Mononuclear cell (primary cell): ENCODE measurements at regions not wholly inside any gene's neighbourhood (a gene's known extent, or its start where the extent isn't known, plus 50 kb on each side); places are given as distances from the start of the nearest gene placed in this dataset.

ENCODE experiments used
- H3K27me3 ChIP-seq: 2 replicates; pipeline ENCODE4 v1.6.0; 2011; ENCODE audit warnings: low read length, control low read depth; ENCODE audit not compliant: insufficient read depth
- H3K4me1 ChIP-seq: 2 replicates; pipeline ENCODE4 v1.5.1; 2011; ENCODE audit warnings: mild to moderate bottlenecking, low read length, control low read depth; ENCODE audit not compliant: insufficient read depth
- H3K4me3 ChIP-seq: 2 replicates; pipeline ENCODE4 v1.5.1; 2011; ENCODE audit warnings: mild to moderate bottlenecking, low read length, moderate library complexity
- H3K9me3 ChIP-seq: 2 replicates; pipeline ENCODE4 v1.5.1; 2011; ENCODE audit warnings: low read depth, mild to moderate bottlenecking, control low read depth, low read length

DNA sequence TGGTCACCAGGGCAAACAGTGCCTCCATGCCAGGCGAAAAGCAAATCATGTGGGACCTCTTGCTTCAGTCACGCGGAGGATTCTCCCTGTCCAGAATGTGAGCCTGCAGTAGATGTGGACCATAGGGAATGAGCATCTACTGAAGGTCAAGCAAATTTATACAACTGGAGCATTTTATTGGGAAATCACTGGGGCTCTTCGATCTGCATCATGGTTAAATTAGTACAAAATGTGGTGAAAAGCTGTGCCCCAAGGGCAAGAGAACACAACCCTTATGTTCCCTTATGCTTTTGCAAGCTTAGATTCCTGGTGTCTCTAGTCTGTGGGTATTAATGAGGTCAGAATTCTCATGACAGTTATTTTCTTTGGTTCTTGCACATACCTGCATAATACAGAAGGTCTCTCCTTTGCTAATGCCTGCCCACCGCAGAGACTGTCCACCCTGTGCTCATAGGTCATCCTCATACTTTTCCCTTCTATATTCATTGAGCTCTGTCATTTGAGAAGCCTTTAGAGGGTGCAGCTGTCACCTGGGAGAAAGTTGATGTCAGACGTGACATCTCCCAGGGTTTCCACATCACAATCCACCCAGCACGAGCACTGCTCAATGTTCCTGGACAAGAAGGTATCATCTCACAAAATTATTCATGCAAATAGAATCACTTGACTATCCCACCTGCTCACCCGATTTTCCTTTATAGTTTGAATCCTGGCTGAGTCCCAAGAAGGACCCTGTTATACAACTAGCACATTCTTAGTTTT is 111.7 kb downstream of the NXNL2 start:
- Histone ChIP-seq H3K9me3 (no peaks in the 10 kb centered on the region), H3K4me3 (no peak overlapping the region), H3K27me3 (no peaks in the 10 kb centered on the region), H3K4me1 (no peaks in the 10 kb centered on the region)

DNA sequence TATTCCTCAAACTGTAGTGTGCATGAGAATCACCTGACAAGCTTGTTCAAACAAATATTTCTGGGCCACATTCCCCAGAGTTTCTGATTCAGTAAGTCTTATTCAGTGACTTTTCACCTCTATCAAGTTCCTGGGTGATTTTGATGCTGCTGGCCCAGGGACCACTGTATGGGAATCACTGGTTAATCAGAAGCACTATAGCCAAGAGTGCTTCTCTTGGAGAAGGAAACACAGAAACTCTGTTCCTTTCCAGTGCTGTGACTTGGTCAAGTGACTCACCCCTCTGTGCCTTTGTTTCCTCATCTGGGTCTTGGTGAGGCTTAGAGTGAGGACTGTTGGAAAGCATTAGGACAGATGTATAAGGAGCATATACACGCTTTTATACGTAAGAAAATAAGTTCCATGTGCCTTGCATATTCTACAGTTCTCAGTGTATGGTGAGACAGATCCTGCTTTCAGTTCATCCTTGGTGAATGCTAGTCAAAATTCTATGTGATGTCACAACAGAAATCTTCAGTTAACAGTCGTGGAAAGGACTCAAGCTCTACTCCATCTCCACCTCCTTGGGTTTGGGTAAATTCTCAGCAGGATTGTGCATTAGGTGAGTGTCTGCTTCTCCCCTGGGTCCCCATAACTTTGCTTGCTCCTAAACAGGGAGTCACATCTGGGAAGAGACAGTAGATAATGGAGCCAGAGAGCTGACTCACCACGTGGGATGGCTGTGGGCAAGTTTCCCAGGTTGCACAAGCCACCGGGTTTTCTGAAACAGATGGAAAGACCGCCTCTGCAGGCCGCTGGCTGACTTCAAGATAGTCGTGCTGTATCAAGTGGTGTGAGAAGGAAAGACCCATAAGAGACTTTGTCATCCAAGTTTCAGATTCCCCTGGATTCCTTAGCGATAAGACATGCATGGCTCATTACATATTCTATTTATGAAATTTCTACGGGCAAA is 117.0 kb downstream of the NXNL2 start:
- Histone ChIP-seq H3K27me3 (peaks cover 2% of the 10 kb centered on the region), H3K4me3 (no peak overlapping the region), H3K4me1 (no peaks in the 10 kb centered on the region), H3K9me3 (no peaks in the 10 kb centered on the region)

DNA sequence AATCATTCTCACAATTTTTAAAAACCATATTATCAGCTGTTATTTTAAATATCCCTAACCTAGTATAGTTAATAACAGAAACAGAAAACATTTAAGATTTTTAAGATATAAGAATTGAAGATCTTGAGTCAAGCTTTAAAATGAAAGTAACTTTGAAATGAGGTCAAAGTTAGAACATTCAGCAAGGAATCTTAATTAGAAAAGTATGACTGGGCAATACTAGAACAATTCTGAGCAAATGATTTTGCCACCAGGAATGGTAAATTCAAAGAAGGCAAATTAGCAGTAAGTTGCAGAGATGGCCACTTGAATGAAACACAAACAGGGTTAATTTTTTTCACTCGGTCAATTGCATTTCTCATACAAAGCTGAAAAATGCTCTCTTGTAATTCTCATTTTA is 117.9 kb downstream of the NXNL2 start:
- H3K27me3 ChIP-seq = peaks cover 2% of the 10 kb centered on the region
- no peak overlapping the region for H3K4me3 ChIP-seq
- H3K4me1 ChIP-seq = no peaks in the 10 kb centered on the region
- H3K9me3 ChIP-seq = no peaks in the 10 kb centered on the region

DNA sequence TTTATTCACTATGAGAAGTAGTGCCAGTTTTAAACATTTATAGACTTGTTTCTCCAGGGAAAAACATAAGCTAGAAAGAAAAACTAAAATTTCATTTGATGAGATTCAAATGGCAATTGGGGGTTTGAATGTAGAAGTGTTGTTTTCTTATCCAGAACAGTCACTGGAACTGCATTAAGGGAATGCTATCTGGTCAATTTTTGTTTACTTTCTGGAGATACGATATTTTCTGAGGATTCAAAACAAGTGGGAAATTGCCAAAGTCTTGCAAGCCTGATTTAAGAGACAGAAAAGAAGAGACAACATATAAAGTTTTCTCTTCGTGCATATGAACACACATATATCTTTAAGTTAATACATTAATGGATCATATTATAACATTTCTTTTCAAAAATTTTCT is 118.4 kb downstream of the NXNL2 start:
- H3K4me1 ChIP-seq = no peaks in the 10 kb centered on the region
- no peaks in the 10 kb centered on the region for H3K9me3 ChIP-seq
- no peak overlapping the region for H3K4me3 ChIP-seq
- H3K27me3 ChIP-seq = peaks cover 2% of the 10 kb centered on the region

DNA sequence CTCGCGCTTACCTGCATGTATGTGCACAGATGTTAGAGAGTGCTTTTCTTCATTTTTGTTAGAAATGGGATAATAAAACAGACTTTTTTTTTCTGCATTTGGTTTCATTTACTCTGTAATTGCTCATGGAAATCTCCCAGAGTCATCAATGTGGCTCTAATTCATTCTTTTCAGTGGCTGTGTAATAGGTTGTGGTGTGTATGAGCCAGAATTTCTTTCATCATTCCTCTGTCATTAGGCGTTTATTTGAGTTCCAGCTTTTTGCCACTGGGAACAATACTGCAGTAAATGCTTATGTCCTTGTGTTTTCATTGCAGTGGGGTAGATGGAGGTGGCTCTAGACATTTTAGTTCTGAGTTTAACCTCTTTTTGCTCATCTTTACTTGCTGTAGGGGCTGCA is 118.9 kb downstream of the NXNL2 start:
- Histone ChIP-seq H3K4me1 (no peaks in the 10 kb centered on the region), H3K4me3 (no peak overlapping the region), H3K9me3 (no peaks in the 10 kb centered on the region), H3K27me3 (peaks cover 2% of the 10 kb centered on the region)

DNA sequence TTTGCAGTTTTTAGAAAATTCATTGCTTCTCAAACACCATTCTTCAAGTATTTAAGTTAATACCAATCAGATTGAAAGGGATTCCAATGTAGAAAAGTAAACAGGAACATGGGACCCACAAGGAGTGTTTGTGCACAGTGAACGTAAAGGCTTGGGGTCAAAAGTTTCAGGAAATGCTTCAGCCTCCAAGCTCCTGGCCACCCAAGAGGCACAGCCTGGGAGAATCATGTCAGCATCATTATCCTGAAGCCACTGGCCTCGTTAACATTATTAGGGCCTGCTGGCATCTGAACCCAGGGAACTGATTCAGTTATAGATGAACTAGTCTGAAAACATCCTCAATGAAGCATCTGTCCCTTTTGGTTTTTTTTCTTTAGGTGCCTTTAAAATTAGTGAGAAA is 122.9 kb downstream of the NXNL2 start:
- Histone ChIP-seq H3K4me3 (no peak overlapping the region), H3K4me1 (no peaks in the 10 kb centered on the region), H3K27me3 (peaks cover 6% of the 10 kb centered on the region)

DNA sequence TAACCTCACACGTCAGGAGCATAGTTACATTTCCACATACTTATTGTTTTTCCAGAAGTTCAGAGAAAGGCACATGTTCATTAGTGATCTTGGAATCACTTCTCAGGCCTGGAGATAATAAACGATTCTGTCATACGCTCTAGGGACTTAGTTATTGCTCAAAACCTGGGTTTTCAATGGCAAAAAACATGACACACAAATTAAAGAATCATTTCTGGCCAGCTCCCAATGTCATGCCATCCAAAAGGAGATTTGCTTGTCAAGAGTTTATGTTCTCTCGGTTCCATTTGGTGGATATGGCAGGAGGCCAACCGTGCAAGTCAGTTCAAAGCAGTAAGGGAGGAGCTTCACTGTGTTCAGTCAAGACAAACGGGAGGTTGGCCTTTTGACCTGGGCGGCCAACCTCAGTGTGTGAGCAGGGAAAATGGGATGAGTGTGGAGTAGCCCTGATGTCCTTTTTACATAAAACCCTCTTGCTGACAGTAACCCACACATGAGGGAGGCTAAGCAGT is 123.4 kb downstream of the NXNL2 start:
- Histone ChIP-seq H3K4me3 (no peak overlapping the region), H3K4me1 (no peaks in the 10 kb centered on the region), H3K27me3 (peaks cover 6% of the 10 kb centered on the region), H3K9me3 (no peaks in the 10 kb centered on the region)

More for the DNA sequence above, 122.9 kb downstream of the NXNL2 start:
- no peaks in the 10 kb centered on the region for H3K9me3 ChIP-seq

DNA sequence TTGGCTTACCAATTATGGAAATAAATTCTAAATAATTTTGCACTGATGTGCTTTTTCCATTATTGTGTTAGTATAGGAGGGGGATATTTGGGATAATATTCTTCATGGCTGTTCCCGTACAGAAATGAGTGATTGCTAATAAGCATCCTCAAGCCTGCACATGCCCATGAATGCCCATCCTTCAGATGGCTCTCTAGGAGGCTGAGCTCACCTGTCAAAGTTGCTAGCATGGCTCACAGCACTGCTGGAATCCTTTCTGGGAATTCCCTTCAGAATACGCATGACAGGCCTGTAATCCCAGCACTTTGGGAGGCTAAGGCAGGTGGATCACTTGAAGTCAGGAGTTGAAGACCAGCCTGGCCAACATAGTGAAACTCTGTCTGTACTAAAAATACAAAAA is 124.1 kb downstream of the NXNL2 start:
- Histone ChIP-seq H3K9me3 (no peaks in the 10 kb centered on the region), H3K4me1 (no peaks in the 10 kb centered on the region), H3K4me3 (no peak overlapping the region), H3K27me3 (peaks cover 6% of the 10 kb centered on the region)

DNA sequence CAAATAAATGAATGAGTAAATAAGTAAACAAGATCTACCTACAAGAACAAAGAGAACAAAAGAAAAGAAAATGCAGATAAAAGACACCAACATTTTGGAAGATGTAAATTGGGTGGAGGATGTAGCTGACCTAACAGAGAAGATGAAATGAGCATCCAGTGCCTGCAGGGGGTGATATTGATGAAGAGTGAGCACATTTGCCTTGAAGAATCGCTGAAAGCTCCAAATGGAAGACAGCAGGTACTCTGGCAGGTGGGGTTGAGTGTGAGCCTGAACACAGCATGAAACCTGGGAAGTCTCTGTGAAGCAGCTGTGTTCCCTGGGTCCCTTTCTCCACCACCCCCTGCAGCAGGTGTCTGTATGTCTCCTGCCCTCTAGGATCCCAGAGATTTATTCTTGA is 125.6 kb downstream of the NXNL2 start:
- Histone ChIP-seq H3K4me1 (no peaks in the 10 kb centered on the region), H3K9me3 (no peaks in the 10 kb centered on the region), H3K27me3 (peaks cover 4% of the 10 kb centered on the region), H3K4me3 (no peak overlapping the region)

DNA sequence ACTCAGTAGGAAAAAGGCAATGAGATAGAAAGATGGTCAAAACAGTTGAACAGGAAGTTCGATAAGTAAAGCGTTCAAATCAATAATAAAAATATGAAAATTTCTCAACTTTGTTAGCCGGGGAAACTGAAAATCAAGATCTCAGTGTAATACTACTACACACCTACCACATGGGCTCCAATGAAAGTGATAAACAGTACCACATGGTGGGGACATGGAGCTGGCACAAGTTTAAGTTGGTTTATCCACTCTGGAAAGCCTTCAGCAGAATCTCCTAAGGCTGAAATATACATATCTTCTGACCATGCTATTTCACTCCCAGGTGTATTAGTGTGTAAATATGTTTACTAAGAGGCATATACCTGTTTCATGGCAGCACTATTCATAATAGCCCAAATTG is 126.8 kb downstream of the NXNL2 start:
- peaks cover 4% of the 10 kb centered on the region for H3K27me3 ChIP-seq
- H3K4me1 ChIP-seq = no peaks in the 10 kb centered on the region
- no peak overlapping the region for H3K4me3 ChIP-seq
- no peaks in the 10 kb centered on the region for H3K9me3 ChIP-seq

DNA sequence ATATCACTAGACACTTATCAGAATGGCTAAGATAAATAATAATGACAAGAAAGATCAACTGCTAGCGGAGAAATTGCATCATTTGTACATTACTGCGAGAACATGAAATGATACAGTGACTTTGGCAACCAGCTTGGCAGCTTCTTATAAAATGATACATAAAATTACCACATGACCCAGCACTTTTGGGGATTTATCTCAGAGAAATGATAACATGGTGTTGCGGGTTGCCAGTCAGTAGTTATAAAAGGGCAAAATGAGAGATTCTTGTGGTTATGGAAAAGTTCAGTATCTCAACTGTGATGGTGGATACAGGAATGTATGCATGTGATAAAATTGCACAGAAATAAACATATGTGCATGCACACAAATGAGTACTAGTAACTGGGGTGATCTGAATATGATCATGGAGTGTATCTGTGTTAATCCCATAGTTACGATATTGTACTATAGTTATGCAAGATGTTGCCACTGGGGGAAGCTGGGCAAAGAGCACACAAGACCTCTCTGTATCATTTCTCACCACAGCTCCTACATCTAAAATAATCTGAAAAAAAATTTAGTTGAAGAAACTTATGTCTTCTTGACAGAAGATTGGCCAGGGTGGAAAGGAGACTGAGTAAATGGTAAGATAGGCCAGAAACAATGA is 128.9 kb downstream of the NXNL2 start:
- Histone ChIP-seq H3K27me3 (peaks cover 4% of the 10 kb centered on the region), H3K9me3 (no peaks in the 10 kb centered on the region), H3K4me1 (no peaks in the 10 kb centered on the region), H3K4me3 (no peak overlapping the region)

DNA sequence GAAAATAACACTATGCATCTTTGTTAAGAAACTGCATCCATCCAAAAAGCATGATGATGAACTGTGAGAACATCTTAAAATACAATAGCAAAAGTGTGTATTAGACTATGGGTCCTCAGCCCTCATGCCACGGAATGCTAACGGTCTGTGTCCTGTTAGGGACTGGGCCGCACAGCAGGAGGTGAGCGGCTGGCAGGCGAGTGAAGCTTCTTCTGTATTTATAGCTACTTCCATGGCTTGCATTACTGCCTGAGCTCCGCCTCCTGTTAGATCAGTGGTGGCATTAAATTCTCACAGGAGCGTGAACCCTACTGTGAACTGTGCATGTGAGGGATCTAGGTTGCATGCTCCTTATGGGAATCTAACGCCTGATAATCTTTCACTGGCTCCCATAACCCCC is 129.8 kb downstream of the NXNL2 start:
- Histone ChIP-seq H3K4me1 (no peaks in the 10 kb centered on the region), H3K4me3 (no peak overlapping the region), H3K27me3 (peaks cover 4% of the 10 kb centered on the region)

DNA sequence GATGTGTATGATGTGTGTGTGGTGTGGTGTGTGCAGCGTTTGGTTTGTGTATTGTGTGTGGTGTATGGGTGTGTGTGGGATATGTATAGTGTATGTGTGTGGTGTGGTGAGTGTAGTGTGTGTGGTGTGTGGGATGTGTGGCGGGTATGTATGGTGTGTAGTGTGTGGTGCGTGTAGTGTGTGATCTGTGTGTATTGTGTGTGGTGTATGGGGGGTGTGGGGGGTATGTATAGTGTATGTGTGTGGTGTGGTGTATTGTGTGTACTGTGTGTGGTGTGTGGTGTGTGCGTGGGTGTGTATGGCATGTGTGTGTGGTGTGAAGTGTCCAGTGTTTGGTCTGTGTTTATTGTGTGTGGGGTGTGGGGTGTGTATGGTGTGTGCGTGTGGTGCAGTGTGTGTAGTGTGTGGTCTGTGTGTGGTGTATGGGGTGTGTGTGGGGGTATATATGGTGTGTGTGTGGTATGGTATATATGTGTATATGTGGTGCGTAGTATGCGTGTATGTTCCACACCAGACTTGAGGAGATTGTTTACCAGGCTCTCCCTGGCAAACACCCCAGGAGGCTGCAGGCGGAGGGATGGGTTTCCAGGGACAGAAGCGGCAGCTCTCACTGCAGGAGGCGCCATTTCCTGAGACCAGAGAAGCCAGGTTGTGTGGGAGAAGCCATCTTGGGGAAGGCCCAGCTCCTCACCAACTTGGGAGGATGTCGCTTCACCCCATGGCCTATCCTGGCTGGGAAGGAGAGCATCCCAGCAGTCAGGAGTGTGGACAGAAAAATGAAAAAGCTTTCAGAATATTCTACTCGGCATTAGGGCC is 138.1 kb downstream of the NXNL2 start:
- Histone ChIP-seq H3K4me3 (no peak overlapping the region), H3K27me3 (no peaks in the 10 kb centered on the region), H3K4me1 (no peaks in the 10 kb centered on the region), H3K9me3 (no peaks in the 10 kb centered on the region)

More for the DNA sequence above, 129.8 kb downstream of the NXNL2 start:
- no peaks in the 10 kb centered on the region for H3K9me3 ChIP-seq

DNA sequence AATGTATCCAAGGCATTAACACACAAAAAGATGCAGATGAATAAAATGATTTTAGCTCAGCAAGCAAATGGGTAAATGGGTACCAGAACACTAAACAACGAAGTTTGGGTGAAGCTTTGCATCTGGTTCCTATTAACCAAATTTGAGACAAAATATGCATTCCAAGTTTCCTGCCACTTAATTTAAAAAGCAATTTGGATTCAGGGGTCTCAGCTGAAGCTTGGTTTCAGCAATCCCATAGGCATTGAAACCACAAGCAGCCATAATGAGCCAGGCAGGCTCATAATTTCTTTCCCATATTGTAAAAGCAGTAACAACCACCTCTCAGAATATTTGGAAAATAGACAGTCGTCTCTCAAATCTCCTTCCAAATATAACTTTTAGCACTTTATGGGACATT is 138.9 kb downstream of the NXNL2 start:
- Histone ChIP-seq H3K27me3 (no peaks in the 10 kb centered on the region), H3K9me3 (no peaks in the 10 kb centered on the region), H3K4me1 (no peaks in the 10 kb centered on the region), H3K4me3 (no peak overlapping the region)
